WTC11 (cell line): ENCODE measurements at regions not wholly inside any gene's neighbourhood (a gene's known extent, or its start where the extent isn't known, plus 50 kb on each side); places are given as distances from the start of the nearest gene placed in this dataset.

Source experiments
- ARID4B ChIP-seq: sonication (generic); formaldehyde crosslinking; IDR thresholded peaks from 2 replicates; pipeline ENCODE4 v1.8.0; 2023; ENCODE audit warnings: missing genetic modification reagents, mild to moderate bottlenecking, borderline replicate concordance
- CTCF ChIP-seq: fragments of 200-600 bp; IDR thresholded peaks from 2 replicates; pipeline ENCODE4 v1.8.0; 2022; ENCODE audit warnings: antibody characterized with exemption
- ESRRA ChIP-seq: sonication (generic); formaldehyde crosslinking; IDR thresholded peaks from 2 replicates; pipeline ENCODE4 v1.8.1; 2022; ENCODE audit warnings: mild to moderate bottlenecking, missing genetic modification reagents, borderline replicate concordance
- NR2C2 ChIP-seq: sonication (generic); formaldehyde crosslinking; IDR thresholded peaks from 2 replicates; pipeline ENCODE4 v1.8.0; 2022; ENCODE audit warnings: mild to moderate bottlenecking, missing genetic modification reagents
- TP53 ChIP-seq: sonication (generic); formaldehyde crosslinking; IDR thresholded peaks from 2 replicates; pipeline ENCODE4 v1.8.1; 2023; ENCODE audit warnings: mild to moderate bottlenecking, missing genetic modification reagents

- TF ChIP-seq ESRRA (CRISPR knock-in tag) (no peak), CTCF (no peak), TP53 (no peak), ARID4B (CRISPR knock-in tag) (no peak), NR2C2 (no peak)
Measured at GRCh38 chr3:72558001-72558400, 290.2 kb downstream of the SHQ1 start.
